Body of pancreas (tissue), 4 donors: ENCODE measurements at regions not wholly inside any gene's neighbourhood (a gene's known extent, or its start where the extent isn't known, plus 50 kb on each side); places are given as distances from the start of the nearest gene placed in this dataset.

Experiments used
- POLR2A ChIP-seq, 3 donors: fragments of 450-650 bp; IDR thresholded peaks; one replicate each; pipeline ENCODE4 v1.6.1; 2016; ENCODE audit warnings: antibody characterized with exemption in 3 of 3, mild to moderate bottlenecking in 2 of 3
- TF ChIP-seq, protein P1 (sequence below), 7 experiments: fragments of 450-650 bp in 4 of 7; fragments of 200-600 bp in 3 of 7; sonication (generic) in 3 of 7; IDR thresholded peaks; one replicate each; pipeline ENCODE4 v1.5.1; 2016 to 2019; ENCODE audit warnings: antibody characterized with exemption in 7 of 7

DNA sequence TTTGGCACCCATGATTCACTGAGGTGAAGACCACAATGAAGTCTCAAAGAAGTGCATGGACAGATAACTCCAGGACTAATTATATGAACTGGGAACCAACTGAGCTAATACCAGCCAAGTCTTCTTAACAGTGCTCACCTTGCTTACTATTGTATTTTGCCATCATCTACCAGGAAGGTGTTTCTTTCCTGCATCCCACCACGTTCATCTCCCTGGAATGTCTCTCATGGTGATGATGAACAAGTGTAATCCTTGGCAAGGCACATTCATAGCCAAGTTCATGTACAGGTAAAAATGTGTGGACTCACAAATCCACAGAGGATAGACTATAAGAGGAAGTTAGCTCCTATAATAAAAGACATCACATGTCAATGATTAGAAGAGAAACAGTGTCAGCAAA is 489.1 kb downstream of the SMARCA1 start:
- no peak for TF ChIP-seq POLR2A (IDR thresholded peaks at IDR 0.05)
- TF ChIP-seq, protein P1, sequence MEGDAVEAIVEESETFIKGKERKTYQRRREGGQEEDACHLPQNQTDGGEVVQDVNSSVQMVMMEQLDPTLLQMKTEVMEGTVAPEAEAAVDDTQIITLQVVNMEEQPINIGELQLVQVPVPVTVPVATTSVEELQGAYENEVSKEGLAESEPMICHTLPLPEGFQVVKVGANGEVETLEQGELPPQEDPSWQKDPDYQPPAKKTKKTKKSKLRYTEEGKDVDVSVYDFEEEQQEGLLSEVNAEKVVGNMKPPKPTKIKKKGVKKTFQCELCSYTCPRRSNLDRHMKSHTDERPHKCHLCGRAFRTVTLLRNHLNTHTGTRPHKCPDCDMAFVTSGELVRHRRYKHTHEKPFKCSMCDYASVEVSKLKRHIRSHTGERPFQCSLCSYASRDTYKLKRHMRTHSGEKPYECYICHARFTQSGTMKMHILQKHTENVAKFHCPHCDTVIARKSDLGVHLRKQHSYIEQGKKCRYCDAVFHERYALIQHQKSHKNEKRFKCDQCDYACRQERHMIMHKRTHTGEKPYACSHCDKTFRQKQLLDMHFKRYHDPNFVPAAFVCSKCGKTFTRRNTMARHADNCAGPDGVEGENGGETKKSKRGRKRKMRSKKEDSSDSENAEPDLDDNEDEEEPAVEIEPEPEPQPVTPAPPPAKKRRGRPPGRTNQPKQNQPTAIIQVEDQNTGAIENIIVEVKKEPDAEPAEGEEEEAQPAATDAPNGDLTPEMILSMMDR (IDR thresholded peaks at IDR 0.05): no peak
